Activated CD4-positive, alpha-beta T cell treated with anti-CD3 and anti-CD28 coated beads for 4 hours (primary cell): ENCODE measurements at regions not wholly inside any gene's neighbourhood (a gene's known extent, or its start where the extent isn't known, plus 50 kb on each side); places are given as distances from the start of the nearest gene placed in this dataset.
"Not testable (repeated sequence)": the region's sequence is repeated elsewhere in the genome, so short reads cannot be mapped to it uniquely, and the experiment has no call there.

Experiments used
- DNase-seq, 2 donors: peaks; one replicate each; pipeline ENCODE4 v3.0.0-alpha.2; 2020

DNA sequence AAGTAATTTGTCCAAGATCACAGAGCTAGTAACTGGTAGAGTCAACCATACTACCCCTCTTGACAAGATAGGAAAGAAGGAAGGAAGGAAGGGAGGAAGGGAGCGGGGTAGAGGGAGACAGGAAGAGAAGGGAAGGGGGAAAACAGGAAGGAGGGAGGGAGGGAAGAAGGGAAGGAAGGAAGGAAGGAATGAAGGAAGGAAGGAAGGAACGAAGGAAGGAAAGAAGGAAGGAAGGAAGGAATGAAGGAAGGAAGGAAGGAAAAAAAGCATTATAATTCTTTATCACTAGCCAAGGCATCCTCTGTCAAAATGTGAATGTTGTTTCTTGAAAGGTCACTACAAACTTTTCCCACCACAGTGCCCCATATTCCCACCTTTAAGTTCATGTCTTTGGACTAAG lies 223.6 kb downstream of the SHQ1 start:
- no peak for DNase-seq

DNA sequence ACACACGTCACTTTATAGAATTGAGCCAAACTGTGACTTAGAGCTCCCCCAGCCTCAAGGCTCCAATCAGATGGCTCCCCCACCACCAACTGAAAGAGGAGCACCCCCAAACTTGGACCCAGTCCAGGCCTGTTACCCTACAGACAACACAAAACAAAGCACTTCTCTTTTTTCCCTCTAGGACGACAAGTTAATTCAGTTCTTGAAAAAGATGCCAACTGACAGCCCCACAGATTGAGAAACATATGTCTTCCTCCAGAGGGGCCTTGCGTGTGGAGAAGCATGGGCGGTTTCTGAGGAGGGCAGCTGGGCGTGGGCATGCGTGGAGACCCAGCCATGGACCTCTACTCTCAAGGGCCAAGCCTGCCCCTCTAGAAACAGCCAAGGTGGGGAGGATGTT lies 229.5 kb downstream of the SHQ1 start:
- DNase-seq: no peak

DNA sequence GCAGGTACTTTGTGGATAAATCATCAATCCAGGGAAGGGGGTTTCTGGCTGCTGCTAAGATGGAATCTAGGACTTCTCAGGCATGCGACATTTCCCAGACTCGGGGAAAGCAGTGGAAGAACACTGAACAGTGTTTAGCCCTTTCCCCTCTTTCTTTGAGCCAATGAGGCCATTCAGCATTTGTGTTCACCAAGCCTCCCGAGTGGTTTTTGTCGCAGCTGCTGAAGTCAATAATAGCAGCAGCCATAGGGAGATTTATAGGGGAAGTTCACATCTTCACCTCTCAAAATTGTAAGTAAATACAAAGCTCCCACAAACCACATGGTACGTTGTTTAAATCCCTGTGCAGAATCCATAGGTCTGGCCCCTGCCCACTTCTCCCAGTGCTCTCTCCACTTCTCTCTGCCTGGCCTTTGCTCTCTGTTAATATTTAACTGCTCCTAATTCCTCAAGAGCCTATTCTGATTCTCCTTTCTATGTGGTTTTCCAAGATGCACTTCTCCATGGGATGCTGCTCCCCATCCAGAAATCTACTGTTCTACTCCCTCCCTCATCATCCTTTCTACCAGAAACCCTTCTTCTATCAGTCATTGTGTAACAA lies 230.7 kb downstream of the SHQ1 start:
- no peak for DNase-seq

DNA sequence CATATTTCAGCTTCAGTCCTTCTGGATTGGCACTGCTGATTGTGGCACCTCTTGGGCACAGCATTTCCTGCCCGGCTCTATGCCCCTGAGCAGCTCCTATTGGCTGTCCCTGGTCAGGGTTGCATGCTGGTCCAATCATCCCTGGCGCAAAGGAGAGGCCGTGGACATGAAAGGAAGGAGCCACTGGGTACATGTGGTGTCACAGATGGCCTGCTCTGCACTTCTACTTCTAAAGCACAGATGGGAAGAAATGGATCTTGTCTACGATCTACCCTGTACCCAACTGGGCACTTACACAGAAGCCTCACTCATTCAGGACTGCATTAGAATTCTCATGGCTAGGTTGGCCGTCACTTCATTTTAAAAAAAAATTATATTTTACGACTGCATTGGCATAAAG lies 232.5 kb downstream of the SHQ1 start:
- no peak for DNase-seq

DNA sequence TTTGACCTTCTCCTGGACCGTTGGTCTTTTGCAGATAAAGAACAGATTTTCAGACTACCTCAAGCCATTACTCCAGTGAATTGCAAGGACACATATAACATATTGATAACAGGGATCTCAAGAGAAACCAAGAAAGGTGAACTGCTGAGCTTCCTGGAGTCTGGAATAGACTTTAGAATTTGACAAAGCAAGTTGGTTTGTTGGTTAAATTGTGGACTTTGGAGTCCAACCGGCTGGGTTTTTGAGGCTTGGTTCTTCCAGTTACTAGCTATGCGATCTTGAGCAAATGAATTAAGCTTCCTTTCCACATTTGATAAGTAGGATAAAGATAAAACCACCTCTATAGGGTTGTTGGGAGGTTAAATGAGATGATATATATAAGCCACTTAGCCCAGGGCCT lies 233.1 kb downstream of the SHQ1 start:
- no peak for DNase-seq

DNA sequence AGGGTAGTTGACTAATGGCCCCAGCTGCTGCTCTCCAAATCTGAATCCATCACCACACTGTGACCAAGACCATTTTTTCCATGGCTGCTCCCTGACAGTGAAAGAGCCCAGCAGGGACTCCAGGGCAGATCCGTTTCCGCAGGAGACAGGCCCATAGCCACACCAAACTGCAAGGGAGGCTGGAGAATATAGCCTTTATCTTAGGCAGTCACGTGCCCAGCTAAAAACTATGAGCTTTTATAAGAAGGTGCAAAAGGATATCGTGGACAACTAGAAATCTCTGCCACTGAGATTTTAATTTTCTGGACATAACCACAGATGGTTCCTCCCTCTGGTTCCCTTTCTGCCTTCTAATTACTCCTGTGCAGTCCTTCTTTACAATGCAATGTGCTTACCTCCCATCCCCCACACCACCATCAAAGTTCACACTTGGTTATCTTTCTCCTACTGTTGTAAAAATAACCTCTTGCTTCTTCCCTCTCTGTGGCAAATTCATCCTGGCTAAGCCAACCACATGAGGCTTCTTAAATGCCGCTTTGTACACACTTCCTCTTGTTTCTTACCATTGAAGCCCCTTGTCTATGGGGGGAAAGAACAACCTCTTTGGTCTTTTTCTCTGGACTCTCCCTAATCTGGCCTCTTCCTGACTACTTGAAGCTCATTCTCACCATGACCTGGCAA lies 233.7 kb downstream of the SHQ1 start:
- no peak for DNase-seq

DNA sequence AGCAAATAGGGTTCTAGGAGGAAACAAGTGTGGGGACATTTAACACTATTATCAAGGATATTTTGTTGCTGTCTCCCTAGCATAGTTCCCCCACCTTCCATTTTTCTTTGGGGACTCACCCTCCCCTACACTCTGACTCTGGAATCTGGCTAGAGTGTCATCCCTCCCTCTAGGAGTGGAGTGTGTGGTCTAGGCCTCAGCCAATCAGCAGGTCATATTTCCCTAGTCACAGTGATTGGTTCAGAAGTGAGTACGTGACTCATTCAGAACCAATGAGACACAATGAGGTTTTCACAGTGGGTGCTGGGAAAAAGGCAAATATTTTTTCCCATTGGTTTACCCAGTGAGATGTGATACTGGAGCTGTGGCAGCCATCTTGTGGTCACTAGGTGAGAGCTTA lies 234.4 kb downstream of the SHQ1 start:
- no peak for DNase-seq

DNA sequence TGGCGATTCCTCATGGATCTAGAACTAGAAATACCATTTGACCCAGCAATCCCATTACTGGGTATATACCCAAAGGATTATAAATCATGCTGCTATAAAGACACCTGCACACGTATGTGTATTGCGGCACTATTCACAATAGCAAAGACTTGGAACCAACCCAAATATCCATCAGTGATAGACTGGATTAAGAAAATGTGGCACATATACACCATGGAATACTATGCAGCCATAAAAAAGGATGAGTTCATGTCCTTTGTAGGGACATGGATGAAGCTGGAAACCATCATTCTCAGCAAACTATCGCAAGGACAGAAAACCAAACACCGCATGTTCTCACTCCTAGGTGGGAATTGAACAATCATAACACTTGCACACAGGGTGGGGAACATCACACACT lies 239.1 kb downstream of the SHQ1 start:
- DNase-seq: not testable (repeated sequence)

DNA sequence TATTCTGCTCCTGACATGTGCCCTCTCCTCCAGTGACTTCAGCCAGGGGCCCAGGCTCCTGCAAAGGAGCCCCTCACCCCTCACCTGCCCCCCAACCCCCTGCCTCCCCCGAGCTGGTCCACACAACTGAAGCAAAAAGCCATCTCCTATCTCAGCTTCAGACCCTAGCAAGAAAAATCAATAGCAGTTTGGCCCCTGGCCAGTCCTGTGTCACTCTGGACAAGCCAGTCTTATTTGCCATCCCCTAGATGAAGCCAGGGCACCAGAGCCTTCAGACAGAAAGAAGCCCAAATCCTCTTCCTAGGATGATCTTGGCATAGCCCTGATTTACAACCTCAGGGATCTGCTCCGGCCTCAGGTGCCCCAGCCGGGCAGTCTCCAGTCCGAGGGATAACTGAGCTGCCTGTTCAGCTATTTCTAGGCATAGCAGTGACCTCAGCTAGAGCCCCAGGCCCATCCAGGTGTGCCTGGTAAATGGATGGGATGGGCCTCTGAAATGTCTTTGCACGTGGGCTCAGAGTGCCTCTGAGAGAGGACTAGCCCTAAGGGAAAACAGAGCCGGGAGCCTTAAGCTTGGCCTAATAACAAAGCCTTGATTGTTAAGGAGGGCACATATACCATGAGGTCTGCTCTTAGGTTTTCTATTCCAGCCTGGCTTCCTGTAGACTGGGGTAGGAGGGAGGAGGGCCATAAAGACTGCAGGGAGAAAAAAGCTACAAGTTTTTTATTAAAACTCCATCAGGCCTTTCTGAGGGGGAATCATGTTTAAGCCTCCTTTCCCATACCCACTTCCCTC lies 242.0 kb downstream of the SHQ1 start:
- no peak for DNase-seq

DNA sequence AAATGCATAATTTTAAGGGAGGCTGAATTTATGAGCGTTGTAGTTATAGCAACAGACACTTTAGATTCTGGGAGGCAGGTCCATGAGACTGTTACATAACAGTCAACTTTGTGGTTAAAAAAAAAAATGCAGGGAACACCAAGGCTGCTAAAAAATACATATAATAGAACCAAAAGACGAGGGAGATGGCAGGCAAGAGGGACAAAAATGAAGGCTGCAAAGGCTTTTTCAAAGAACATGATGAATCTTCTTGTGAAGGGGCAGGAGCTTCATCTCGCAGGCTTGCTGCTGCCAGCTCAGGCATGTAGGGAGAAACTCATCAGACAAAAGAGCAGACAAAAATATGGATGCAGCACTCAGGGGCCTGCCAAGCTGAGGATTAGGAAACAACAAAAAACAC lies 243.9 kb downstream of the SHQ1 start:
- DNase-seq: no peak

DNA sequence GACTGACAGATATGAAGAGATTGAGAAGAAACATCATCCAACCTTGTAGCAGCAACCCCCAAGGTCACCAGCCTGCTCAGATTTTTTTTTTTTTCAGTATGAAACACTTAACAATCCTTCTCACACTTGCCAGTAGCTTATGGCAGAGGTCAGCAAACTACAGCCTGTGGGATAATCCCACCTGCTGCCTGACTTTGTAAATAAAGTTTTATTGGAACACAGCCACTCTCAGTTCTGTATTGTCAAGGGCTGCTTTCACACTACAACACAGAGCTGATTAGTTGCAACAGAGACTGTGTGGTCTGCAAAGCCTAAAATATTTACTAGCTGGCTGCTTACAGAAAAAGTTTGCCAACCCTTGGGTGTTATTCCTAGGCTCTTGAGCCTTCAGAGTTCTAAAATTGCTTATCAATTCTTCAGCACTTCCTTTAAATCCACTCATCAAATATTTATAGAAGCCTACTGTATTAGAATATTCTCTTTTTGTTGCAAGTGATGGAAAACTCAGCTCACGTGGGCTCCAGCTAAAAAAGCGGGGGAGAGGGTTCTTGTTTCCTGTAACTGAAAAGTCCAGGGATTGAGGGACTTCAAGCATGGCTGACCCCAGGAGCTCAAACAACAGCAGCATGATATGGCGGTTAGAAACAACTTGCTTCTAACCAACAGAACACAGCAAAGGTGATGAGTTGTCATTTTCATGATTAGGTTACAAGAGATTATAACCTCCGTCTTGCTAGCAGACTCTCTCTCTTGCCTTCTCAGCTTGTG lies 246.1 kb downstream of the SHQ1 start:
- DNase-seq: no peak

DNA sequence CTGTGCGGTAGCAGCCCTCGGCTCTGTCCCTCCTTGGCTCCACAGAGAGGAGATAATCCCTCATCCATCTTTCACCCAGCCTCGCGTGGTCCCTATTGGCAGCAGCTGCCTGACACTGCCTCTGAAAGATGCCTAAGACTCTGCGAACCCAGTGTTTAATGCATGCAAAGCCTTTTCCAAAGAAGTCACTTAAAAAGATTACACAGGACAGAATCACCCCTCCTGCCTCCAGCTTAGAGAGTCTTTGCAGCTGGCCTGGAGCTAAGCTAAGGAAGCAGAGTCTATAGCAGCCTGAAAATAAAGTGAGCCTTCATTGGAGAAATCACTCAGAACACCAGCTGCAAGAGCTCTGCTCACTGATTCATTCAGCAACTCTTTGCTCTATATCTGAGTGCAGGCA lies 247.2 kb downstream of the SHQ1 start:
- DNase-seq: no peak

DNA sequence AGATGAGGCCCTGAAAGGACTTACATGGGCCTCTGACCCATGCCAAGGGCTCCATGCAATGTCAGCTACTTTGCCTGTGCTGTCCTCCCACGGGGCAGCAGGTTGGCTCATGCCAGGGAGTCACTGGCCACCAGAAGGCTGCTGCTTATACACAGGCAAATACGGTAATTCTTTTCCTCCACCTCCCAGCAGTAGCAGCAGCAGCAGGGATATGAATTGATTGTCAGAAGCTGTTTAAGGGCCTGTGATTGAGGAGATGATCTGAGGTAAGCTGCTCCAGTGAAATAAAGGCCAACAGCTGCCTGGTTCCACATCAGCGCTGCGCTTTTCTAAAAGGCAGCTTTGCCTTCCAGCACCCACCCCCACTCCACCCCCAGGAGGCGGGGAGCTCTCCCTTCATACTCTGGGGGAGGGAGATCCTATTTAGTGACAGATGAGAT lies 250.5 kb downstream of the SHQ1 start:
- DNase-seq: no peak

DNA sequence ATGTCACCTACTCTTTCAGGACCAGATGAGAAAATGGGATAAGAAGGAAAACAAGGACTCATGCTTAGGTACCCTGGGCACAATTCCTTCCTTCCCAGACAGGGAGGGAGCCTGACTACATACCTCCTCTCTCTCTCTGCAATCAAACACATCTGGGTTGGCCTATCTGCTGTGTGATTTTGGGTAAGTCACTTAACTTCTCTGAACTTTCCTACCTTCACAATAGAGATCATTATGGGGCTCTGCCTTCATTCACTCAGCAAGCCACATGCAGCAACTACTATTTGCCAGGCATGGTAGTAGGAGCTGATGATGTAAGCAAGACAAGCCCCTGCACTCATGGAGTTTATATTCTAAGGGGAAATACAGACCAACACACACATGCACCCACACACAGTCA lies 251.2 kb downstream of the SHQ1 start:
- no peak for DNase-seq

DNA sequence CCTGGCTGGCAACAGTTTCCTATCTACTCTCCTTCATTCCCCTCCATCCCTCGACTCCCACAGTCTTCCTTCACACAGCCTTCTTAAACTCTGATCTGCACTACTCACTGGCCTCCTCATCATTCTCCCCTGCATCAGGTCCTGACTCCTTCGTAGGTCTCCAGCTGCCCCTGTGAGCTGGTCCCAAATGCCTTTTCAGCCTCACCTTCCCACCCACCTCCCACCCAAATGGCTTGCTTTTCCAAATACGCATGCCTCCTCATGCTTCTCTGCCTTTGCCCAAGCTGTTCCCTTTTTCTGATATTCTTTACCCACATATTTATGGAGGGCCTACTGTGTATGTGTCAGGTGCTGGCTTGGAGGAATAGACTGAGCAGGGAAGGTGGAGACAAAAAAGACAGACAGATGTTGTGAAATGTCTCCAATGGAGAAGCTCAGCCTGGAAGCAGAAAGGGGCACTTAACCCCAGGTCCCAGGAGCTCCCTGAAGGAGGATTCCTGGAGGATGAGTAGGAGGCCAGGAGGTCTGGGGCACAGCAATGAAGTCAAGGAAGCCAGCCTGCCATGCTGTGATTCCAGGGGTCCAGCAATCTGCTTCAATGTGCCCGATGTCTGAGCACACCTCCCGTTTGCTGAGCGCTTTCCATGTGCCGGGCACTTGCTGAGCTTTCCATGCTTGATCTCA lies 252.2 kb downstream of the SHQ1 start:
- DNase-seq: no peak

DNA sequence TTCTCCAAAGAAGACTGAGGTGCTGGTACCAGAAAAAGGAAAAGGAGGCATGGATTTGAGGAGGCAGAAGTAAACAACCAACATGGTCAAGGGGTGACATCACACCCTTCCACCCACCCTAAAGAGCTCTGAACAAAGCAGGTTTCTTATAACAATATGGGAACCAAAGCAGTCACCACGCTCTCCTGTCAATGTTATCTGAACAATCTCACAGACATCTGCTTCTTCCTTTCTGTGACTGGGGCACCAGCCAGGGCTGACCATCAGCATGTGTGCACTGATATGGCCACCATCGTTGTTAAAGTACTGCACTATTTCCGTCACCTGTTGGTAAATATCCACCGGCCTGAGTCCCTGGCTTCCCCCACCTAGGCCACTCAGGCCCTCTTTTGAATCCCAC lies 252.9 kb downstream of the SHQ1 start:
- no peak for DNase-seq

DNA sequence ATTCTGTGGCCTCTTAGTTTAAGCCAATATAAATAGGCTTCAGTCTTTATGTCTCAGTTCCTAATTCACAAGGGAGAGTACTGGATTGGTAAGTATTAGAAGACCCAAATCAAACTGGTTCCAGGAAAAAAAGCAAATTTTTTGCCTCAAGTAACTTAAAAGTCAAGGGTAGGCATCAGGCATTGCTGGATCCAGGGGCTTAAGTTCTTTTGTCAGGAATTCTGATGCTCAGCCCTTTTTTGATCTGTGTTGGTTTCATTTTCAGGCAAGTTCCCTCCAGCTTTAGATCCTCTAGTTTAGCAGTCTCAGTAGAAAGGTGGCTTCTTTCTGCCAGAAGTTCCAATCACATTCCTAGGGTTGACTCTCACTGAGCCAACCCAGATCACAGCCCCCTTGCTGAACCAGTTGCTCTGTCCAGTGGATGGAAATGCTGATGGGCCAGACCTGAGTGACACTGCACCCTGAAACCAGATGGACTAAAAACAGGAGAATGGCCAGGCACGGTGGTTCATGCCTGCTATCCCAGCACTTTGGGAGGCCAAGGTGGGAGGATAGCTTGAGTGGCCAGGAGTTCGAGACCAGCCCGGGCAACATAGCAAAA lies 253.5 kb downstream of the SHQ1 start:
- DNase-seq: no peak

DNA sequence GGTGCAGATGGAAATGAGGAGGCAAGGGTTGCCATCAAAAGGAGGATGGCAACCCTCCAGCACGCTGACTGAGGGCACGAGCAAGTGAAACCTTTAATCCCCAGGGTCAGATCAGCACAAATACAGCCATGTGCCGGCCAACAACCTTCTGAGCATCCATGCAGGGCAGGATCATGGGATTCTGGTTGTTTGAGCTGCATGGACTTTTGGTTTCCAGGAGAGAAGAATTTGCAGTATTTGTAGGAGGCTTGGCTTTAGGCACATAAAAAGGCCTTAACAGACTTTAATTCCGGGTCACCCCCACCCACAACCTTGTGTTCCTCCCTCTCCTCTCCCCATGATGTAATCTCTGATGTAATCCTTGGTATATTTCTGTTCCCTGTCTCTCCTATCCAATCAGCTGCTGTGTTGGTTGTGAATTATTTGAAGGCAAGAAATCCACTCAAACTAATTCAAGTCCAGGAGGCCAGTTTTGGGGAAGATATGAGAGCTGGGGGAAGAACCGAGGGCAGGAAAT lies 254.3 kb downstream of the SHQ1 start:
- DNase-seq: no peak

DNA sequence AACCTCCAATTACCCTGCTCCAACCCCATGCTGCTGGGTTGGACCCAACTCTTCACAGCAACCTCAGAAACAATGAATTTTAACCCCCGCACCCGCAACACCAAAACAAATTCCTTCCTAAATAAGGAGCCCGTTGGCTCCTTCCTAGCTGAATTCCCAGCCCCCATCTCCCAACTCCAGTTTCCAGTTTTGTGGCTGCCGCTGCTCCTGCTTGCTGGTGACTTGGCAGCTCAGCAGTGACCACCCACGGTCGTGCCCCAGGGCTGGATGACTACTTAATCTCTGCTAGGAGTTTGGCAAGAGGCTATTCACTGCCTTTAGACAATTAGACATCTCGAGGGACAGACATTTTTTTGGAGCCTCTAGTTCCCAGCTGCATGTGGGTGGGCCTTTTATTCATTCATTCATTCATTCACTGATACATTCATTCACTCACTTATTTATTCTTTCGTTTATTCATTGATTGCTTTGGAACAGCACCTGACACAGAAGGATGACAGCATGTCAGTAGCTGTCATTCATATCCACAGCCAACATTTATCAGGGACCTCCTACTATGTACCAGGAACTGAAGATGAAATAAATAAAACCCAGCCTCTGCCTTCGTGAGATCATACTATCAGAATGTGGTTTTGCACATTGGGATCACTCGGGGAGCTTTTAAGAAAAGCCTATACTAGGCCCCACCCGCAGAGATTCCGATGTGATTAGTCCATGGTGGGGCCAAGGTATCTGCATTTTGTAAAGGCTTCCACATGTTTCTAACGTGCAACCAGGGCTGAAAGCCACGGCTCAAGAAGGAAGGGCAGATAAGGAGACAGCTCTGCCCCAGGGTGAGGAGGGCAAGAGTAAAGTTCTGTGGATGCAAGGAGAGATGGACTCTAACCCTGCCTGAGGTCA lies 256.5 kb downstream of the SHQ1 start:
- DNase-seq: no peak

DNA sequence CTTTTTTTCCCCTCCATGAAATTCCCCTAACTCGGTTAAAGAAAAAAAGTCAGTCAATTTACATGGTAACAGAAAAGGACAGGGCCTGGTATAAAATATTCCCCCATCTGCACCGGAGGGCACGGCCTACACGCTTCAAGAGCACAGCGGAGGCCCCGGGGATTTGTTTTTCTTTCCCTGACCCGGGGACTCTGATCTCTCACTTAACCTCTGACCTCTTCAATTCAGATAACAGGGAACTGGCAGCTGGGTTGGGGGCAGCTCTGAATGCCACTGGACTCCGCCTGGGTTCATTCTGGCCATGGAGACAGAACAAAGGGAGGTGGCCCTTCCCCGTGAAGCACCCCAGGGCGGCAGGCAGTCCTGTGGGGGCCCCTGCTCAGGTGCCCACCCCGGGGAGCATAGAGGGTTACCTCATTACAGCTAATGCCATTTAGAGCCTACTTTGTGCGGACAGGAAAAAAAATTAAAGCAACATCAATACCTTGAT lies 257.5 kb downstream of the SHQ1 start:
- no peak for DNase-seq

DNA sequence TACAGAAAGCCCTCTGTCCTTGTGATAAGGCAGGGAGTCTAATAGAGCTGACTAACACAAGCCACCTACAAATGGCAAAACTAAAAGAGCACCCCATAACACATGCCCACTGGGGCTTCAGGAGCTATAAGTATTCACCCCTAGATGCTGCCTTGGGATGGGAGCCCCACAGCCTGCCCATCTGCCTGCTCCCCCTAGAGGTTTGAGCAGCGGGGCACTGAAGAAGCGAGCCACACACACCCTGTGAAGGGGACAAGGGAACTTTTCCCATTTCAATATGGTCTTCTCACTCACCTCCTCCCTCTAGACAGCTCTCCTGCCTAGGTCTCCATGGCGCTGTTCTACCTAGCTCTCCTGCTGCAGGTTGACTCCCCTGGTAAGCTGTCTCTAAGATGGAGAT lies 261.0 kb downstream of the SHQ1 start:
- DNase-seq: no peak
